ENCODE measurements at regions not wholly inside any gene's neighbourhood (a gene's known extent, or its start where the extent isn't known, plus 50 kb on each side); places are given as distances from the start of the nearest gene placed in this dataset.

DNA sequence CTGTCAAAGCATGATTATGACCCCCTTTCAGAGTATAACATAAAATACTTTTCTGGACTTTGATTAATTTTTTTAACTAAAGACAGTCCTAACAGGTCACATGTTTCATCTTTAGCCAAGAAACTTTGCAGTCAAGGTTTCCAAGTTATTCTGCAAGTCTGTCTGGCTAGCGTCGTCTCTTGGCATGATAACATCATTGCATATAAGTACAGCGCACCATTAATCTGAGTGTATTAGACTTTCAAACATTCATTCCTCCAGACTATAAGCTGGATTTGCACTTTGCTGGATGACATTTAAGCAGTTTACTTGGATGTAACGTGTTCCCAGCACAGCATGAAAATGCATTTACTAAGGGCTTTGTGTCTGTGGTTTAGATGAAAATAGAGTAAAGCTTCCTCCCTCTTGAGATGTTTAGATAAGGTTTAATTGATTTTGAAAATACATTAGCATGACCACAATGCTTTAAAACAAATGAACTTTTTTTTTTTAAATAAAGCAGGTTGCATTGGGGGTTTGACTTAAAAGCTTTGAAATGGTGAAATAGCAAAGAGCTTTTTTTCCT, 349.0 kb upstream of the MTPN start:
- intact Hi-C loops (cut with micrococcal nuclease) (no loop called here), in situ Hi-C loops (cut with MboI; ENCODE audit: low sequenced_read_pairs) (no loop called here), dilution Hi-C loops (cut with HindIII; ENCODE audit: low sequenced_read_pairs, unreplicated experiment) (no loop called here)
- no peak overlapping the region for H3K27ac ChIP-seq (ENCODE audit: insufficient read depth, low read length)
- H2BK20ac ChIP-seq (ENCODE audit: low read depth, low read length) = no peak overlapping the region
- ChIA-PET POLR2A (ENCODE audit: unreplicated experiment) (no interaction called here), CTCF (no interaction called here)
- TF ChIP-seq RCOR1 (IDR thresholded peaks at IDR 0.05; ENCODE audit: insufficient replicate concordance, low read length) (no peak), FOS (IDR thresholded peaks at IDR 0.05; ENCODE audit: low read depth, low read length) (no peak), MAZ (IDR thresholded peaks at IDR 0.05; ENCODE audit: borderline replicate concordance, low read depth, low read length) (no peak), RFX5 (IDR thresholded peaks at IDR 0.05; ENCODE audit: low read depth, low read length) (no peak), POLR2A (IDR thresholded peaks at IDR 0.05; ENCODE audit: low read depth, low read length) (no peak), MAFK (IDR thresholded peaks at IDR 0.05; ENCODE audit: low read depth, low read length) (no peak), NFE2L2 (IDR thresholded peaks at IDR 0.05; ENCODE audit: low read depth, low read length) (no peak), RAD21 (IDR thresholded peaks at IDR 0.05; ENCODE audit: low read length) (no peak), MXI1 (IDR thresholded peaks at IDR 0.05; ENCODE audit: borderline replicate concordance, low read depth, low read length) (no peak), ELK1 (IDR thresholded peaks at IDR 0.05; ENCODE audit: borderline replicate concordance, low read depth, low read length) (no peak), CHD1 (IDR thresholded peaks at IDR 0.05; ENCODE audit: low read depth, low read length) (no peak)
- TF ChIP-seq, protein P1, sequence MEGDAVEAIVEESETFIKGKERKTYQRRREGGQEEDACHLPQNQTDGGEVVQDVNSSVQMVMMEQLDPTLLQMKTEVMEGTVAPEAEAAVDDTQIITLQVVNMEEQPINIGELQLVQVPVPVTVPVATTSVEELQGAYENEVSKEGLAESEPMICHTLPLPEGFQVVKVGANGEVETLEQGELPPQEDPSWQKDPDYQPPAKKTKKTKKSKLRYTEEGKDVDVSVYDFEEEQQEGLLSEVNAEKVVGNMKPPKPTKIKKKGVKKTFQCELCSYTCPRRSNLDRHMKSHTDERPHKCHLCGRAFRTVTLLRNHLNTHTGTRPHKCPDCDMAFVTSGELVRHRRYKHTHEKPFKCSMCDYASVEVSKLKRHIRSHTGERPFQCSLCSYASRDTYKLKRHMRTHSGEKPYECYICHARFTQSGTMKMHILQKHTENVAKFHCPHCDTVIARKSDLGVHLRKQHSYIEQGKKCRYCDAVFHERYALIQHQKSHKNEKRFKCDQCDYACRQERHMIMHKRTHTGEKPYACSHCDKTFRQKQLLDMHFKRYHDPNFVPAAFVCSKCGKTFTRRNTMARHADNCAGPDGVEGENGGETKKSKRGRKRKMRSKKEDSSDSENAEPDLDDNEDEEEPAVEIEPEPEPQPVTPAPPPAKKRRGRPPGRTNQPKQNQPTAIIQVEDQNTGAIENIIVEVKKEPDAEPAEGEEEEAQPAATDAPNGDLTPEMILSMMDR (conservative IDR thresholded peaks at IDR 0.05; ENCODE audit: low read depth, low read length) = no peak
- no peaks in the 10 kb centered on the region for H3K9me3 ChIP-seq (ENCODE audit: control insufficient read depth, insufficient read depth, low read length)
- no peaks in the 10 kb centered on the region for H3K36me3 ChIP-seq (ENCODE audit: control insufficient read depth, insufficient read depth, low read length)
- no peak overlapping the region for H4K5ac ChIP-seq (ENCODE audit: low read depth, low read length)
- DNase-seq (no peak), ATAC-seq (ENCODE audit: low read depth) (no peak)
- H3K23ac ChIP-seq (ENCODE audit: low read depth, low read length) = no peak overlapping the region
- H3K9me1 ChIP-seq (ENCODE audit: insufficient read depth, low read length) = no peaks in the 10 kb centered on the region
- H3K4me1 ChIP-seq (ENCODE audit: control insufficient read depth, insufficient read depth, low read length) = no peaks in the 10 kb centered on the region
- H3K4me2 ChIP-seq (ENCODE audit: low read depth, low read length) = no peak overlapping the region
- BruUV-seq (replicated peaks) = no TSS peak
- no peak overlapping the region for H2BK120ac ChIP-seq (ENCODE audit: low read depth, low read length)
- H3K79me1 ChIP-seq (ENCODE audit: low read depth in 1 of 2, low read length in 2 of 2) = no peaks in the 10 kb centered on the region
- no peak overlapping the region for H3K9ac ChIP-seq (ENCODE audit: low read depth, low read length)
- no peak overlapping the region for H2BK15ac ChIP-seq (ENCODE audit: low read depth, low read length)
- no CpG with 5 or more reads among the region's 4 CpGs for WGBS, 2 experiments (ENCODE audit: extremely low coverage in 2 of 2, insufficient read length in 1 of 2)
- H3K4ac ChIP-seq (ENCODE audit: low read depth, low read length) = no peak overlapping the region
- H4K8ac ChIP-seq (ENCODE audit: low read depth in 2 of 2, low read length in 2 of 2) = no peak overlapping the region
- no peak overlapping the region for H3K4me3 ChIP-seq (ENCODE audit: insufficient read depth, low read depth, low read length)
- no peak overlapping the region for H2AK9ac ChIP-seq (replicated peaks; ENCODE audit: low read depth, low read length, poor library complexity)
- H2BK5ac ChIP-seq (ENCODE audit: low read depth, low read length, poor library complexity, severe bottlenecking) = no peak overlapping the region
- H4K91ac ChIP-seq (ENCODE audit: insufficient read depth, low read depth, low read length) = no peak overlapping the region
- H3K18ac ChIP-seq (ENCODE audit: low read depth, low read length) = no peak overlapping the region
- H4K20me1 ChIP-seq (ENCODE audit: insufficient read depth, low read length) = no peaks in the 10 kb centered on the region
- no peaks in the 10 kb centered on the region for H3K27me3 ChIP-seq (ENCODE audit: control insufficient read depth, insufficient read depth, low read length)
- no peak overlapping the region for H3K14ac ChIP-seq (replicated peaks; ENCODE audit: low read depth, low read length)
- H2AK5ac ChIP-seq (ENCODE audit: low read depth, low read length) = no peak overlapping the region
- no peak overlapping the region for H3K56ac ChIP-seq (ENCODE audit: extremely low read depth, insufficient read depth, low read length)
- H2AFZ ChIP-seq (replicated peaks; ENCODE audit: low read length, poor library complexity) = no peak overlapping the region
